IMR-90 (cell line): ENCODE measurements at regions not wholly inside any gene's neighbourhood (a gene's known extent, or its start where the extent isn't known, plus 50 kb on each side); places are given as distances from the start of the nearest gene placed in this dataset.

Source experiments
- ATAC-seq: fragments of 200-7000 bp; cut with Tn5 transposase; 2 replicates; pipeline ENCODE4 v1.9.1; 2020; ENCODE audit warnings: low read depth, mild to moderate bottlenecking, moderate library complexity
- BruUV-seq: library from RNA; stranded (reverse); fragments of 400-500 nt; replicated peaks from 2 replicates; lab custom pipeline; 2021; lab: Mats Ljungman, UMichigan
- CTCF ChIA-PET: fragments of 300-600 bp; formaldehyde crosslinking; extraction: SDS; loops from one replicate; lab custom pipeline; 2021; ENCODE audit warnings: antibody characterized with exemption; lab: Yijun Ruan, JAX
- POLR2A ChIA-PET: fragments of 300-600 bp; sonication (Branson Sonifier 250); formaldehyde crosslinking; loops from one replicate; lab custom pipeline; 2022; ENCODE audit warnings: antibody characterized with exemption; ENCODE audit not compliant: unreplicated experiment; lab: Charles Lee
- DNase-seq: peaks from one replicate; pipeline ENCODE4 v3.0.0; 2013
- H2AFZ ChIP-seq: replicated peaks from 2 replicates; pipeline ENCODE3; 2013; ENCODE audit warnings: low read length, mild to moderate bottlenecking; ENCODE audit not compliant: poor library complexity
- H2AK5ac ChIP-seq: 2 replicates; pipeline ENCODE4 v1.6.1; 2013; ENCODE audit warnings: low read depth, low read length, inconsistent platforms
- H2AK9ac ChIP-seq: replicated peaks from 2 replicates; pipeline ENCODE3; 2013; ENCODE audit warnings: mild to moderate bottlenecking, low read depth, low read length, moderate library complexity; ENCODE audit not compliant: poor library complexity
- H2BK120ac ChIP-seq: 2 replicates; pipeline ENCODE4 v1.6.1; 2013; ENCODE audit warnings: low read depth, low read length, inconsistent platforms
- H2BK15ac ChIP-seq: 3 replicates; pipeline ENCODE4 v1.6.1; 2013; ENCODE audit warnings: low read depth, low read length, inconsistent platforms
- H2BK20ac ChIP-seq: 2 replicates; pipeline ENCODE4 v1.6.1; 2013; ENCODE audit warnings: low read depth, mild to moderate bottlenecking, inconsistent platforms, low read length, moderate library complexity
- H2BK5ac ChIP-seq: 2 replicates; pipeline ENCODE4 v1.6.1; 2013; ENCODE audit warnings: mild to moderate bottlenecking, low read depth, low read length, inconsistent platforms; ENCODE audit not compliant: poor library complexity, severe bottlenecking
- H3K14ac ChIP-seq: replicated peaks from 2 replicates; pipeline ENCODE4 v1.6.1; 2013; ENCODE audit warnings: low read depth, low read length, inconsistent platforms
- H3K18ac ChIP-seq: 2 replicates; pipeline ENCODE4 v1.6.1; 2013; ENCODE audit warnings: low read depth, low read length, control low read depth
- H3K23ac ChIP-seq: 2 replicates; pipeline ENCODE4 v1.6.1; 2013; ENCODE audit warnings: low read depth, low read length, inconsistent platforms
- H3K27ac ChIP-seq: 2 replicates; pipeline ENCODE4 v1.5.1; 2013; ENCODE audit warnings: mild to moderate bottlenecking, control low read depth, low read length; ENCODE audit not compliant: insufficient read depth
- H3K27me3 ChIP-seq: 2 replicates; pipeline ENCODE4 v1.6.1; 2013; ENCODE audit warnings: low read length; ENCODE audit not compliant: control insufficient read depth, insufficient read depth
- H3K36me3 ChIP-seq: 2 replicates; pipeline ENCODE4 v1.6.1; 2013; ENCODE audit warnings: low read length, mixed read lengths; ENCODE audit not compliant: control insufficient read depth, insufficient read depth
- H3K4ac ChIP-seq: 2 replicates; pipeline ENCODE4 v1.6.1; 2013; ENCODE audit warnings: low read depth, low read length, inconsistent platforms
- H3K4me1 ChIP-seq: 2 replicates; pipeline ENCODE4 v1.6.1; 2013; ENCODE audit warnings: low read length, mixed read lengths; ENCODE audit not compliant: control insufficient read depth, insufficient read depth
- H3K4me2 ChIP-seq: 2 replicates; pipeline ENCODE4 v1.6.1; 2013; ENCODE audit warnings: low read depth, mild to moderate bottlenecking, control low read depth, low read length, moderate library complexity
- H3K4me3 ChIP-seq: 2 replicates; pipeline ENCODE4 v1.5.1; 2013; ENCODE audit warnings: low read depth, mild to moderate bottlenecking, control low read depth, low read length, moderate library complexity; ENCODE audit not compliant: insufficient read depth
- H3K56ac ChIP-seq: 2 replicates; pipeline ENCODE4 v1.6.1; 2013; ENCODE audit warnings: low read length, inconsistent platforms; ENCODE audit not compliant: insufficient read depth; ENCODE audit errors: extremely low read depth
- H3K79me1 ChIP-seq, 2 experiments: 2 replicates each; pipeline ENCODE4 v1.6.1; 2013; ENCODE audit warnings: low read length in 2 of 2, inconsistent platforms in 1 of 2, low read depth in 1 of 2
- H3K9ac ChIP-seq: 2 replicates; pipeline ENCODE4 v1.6.1; 2013; ENCODE audit warnings: low read depth, low read length, control low read depth
- H3K9me1 ChIP-seq: 2 replicates; pipeline ENCODE4 v1.6.1; 2013; ENCODE audit warnings: low read length, inconsistent platforms; ENCODE audit not compliant: insufficient read depth
- H3K9me3 ChIP-seq: 2 replicates; pipeline ENCODE4 v1.6.1; 2013; ENCODE audit warnings: low read length; ENCODE audit not compliant: control insufficient read depth, insufficient read depth
- H4K20me1 ChIP-seq: 2 replicates; pipeline ENCODE4 v1.6.1; 2013; ENCODE audit warnings: low read length, inconsistent platforms; ENCODE audit not compliant: insufficient read depth
- H4K5ac ChIP-seq: 2 replicates; pipeline ENCODE4 v1.6.1; 2013; ENCODE audit warnings: mild to moderate bottlenecking, low read depth, low read length, control low read depth
- H4K8ac ChIP-seq, 2 experiments: 2 replicates each; pipeline ENCODE4 v1.6.1; 2013; ENCODE audit warnings: low read depth in 2 of 2, low read length in 2 of 2, control low read depth in 1 of 2, inconsistent platforms in 1 of 2
- H4K91ac ChIP-seq: 2 replicates; pipeline ENCODE4 v1.6.1; 2013; ENCODE audit warnings: low read depth, low read length, inconsistent platforms; ENCODE audit not compliant: insufficient read depth
- BHLHE40 ChIP-seq: fragments of 150-350 bp; IDR thresholded peaks from 2 replicates; pipeline ENCODE4 v1.6.1; 2016; ENCODE audit warnings: mild to moderate bottlenecking, low read depth, low read length
- CEBPB ChIP-seq: IDR thresholded peaks from 2 replicates; pipeline ENCODE4 v1.6.1; 2012; ENCODE audit warnings: low read depth, low read length, improper control_type of control experiment
- CHD1 ChIP-seq: IDR thresholded peaks from 2 replicates; pipeline ENCODE4 v1.6.1; 2012; ENCODE audit warnings: low read depth, low read length, improper control_type of control experiment
- FOS ChIP-seq: fragments of 150-350 bp; IDR thresholded peaks from 2 replicates; pipeline ENCODE4 v1.6.1; 2016; ENCODE audit warnings: low read depth, low read length
- MAFK ChIP-seq: IDR thresholded peaks from 2 replicates; pipeline ENCODE4 v1.6.1; 2012; ENCODE audit warnings: low read depth, low read length, improper control_type of control experiment
- MAZ ChIP-seq: IDR thresholded peaks from 2 replicates; pipeline ENCODE4 v1.6.1; 2012; ENCODE audit warnings: low read depth, mild to moderate bottlenecking, low read length, improper control_type of control experiment, moderate library complexity, borderline replicate concordance
- MXI1 ChIP-seq: IDR thresholded peaks from 2 replicates; pipeline ENCODE4 v1.6.1; 2012; ENCODE audit warnings: low read depth, mild to moderate bottlenecking, low read length, moderate library complexity, borderline replicate concordance
- NFE2L2 ChIP-seq: fragments of 150-350 bp; IDR thresholded peaks from 2 replicates; pipeline ENCODE4 v1.6.1; 2016; ENCODE audit warnings: low read depth, mild to moderate bottlenecking, low read length
- POLR2A ChIP-seq: IDR thresholded peaks from 2 replicates; pipeline ENCODE4 v1.6.1; 2012; ENCODE audit warnings: mild to moderate bottlenecking, low read depth, low read length
- RAD21 ChIP-seq: IDR thresholded peaks from 2 replicates; pipeline ENCODE4 v1.6.1; 2012; ENCODE audit warnings: low read length, improper control_type of control experiment
- RCOR1 ChIP-seq: IDR thresholded peaks from 2 replicates; pipeline ENCODE4 v1.6.1; 2012; ENCODE audit warnings: mild to moderate bottlenecking, low read length, improper control_type of control experiment; ENCODE audit not compliant: insufficient replicate concordance
- RFX5 ChIP-seq: IDR thresholded peaks from 2 replicates; pipeline ENCODE4 v1.8.0; 2012; ENCODE audit warnings: low read depth, mild to moderate bottlenecking, low read length, moderate library complexity
- SMC3 ChIP-seq: fragments of 150-350 bp; IDR thresholded peaks from 2 replicates; pipeline ENCODE4 v1.6.1; 2016; ENCODE audit warnings: low read depth, mild to moderate bottlenecking, antibody characterized with exemption, low read length, moderate library complexity
- USF2 ChIP-seq: fragments of 150-350 bp; IDR thresholded peaks from 2 replicates; pipeline ENCODE4 v1.6.1; 2017; ENCODE audit warnings: mild to moderate bottlenecking, antibody characterized with exemption, low read length, low read depth
- WGBS, 2 experiments: methylation state at CpG; one replicate each; pipeline versions ENCODE4 v1.1.5 to v1.1.7; 2013; ENCODE audit warnings: missing lambda C conversion rate in 2 of 2; ENCODE audit not compliant: insufficient read length in 1 of 2; ENCODE audit errors: extremely low coverage in 2 of 2; 5-methylcytosine and 5-hydroxymethylcytosine counted together
- dilution Hi-C: fragments of 300-500 bp; cut with HindIII; formaldehyde crosslinking; loops from one replicate; pipeline ENCODE4 v1.14.3; 2018; ENCODE audit warnings: low sequenced_read_pairs; ENCODE audit not compliant: unreplicated experiment
- in situ Hi-C: fragments of 300-500 bp; cut with MboI; formaldehyde crosslinking; loops from 3 replicates; pipeline ENCODE4 v1.14.3; 2019; ENCODE audit warnings: low sequenced_read_pairs, inconsistent platforms, mixed read lengths
- intact Hi-C: fragments of 100-400 bp; cut with micrococcal nuclease; formaldehyde crosslinking; loops from 2 replicates; pipeline ENCODE4 v1.10.0; 2022
- TF ChIP-seq, protein P1 (sequence below): fragments of 150-350 bp; IDR thresholded peaks from 2 replicates; pipeline ENCODE4 v1.6.1; 2016; ENCODE audit warnings: low read depth, mild to moderate bottlenecking, low read length, moderate library complexity, borderline replicate concordance
- TF ChIP-seq, protein P2 (sequence below): conservative IDR thresholded peaks from 2 replicates; pipeline ENCODE4 v1.5.1; 2012; ENCODE audit warnings: mild to moderate bottlenecking, low read depth, low read length, improper control_type of control experiment

DNA sequence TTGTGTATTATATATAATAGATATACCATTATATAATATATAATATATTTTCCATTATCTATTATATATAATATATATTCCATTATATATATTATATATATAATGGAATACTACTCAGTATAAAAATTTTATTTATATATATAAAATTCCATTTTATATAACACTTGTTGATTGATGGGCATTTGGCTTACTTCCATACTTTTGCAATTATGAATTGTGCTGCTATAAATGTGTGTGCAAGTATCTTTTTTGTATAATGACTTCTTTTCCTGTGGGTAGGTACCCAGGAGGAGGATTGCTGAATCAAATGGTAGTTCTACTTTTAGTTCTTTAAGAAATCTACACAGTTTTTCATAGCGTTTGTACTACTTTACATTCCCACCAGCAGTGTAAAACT lies 1211.1 kb downstream of the NCAM2 start:
- in situ Hi-C loops, result no loop called here
- H3K4ac ChIP-seq, result no peak overlapping the region
- H3K27me3 ChIP-seq, result no peaks in the 10 kb centered on the region
- H2AK9ac ChIP-seq, result no peak overlapping the region
- no peak overlapping the region for H3K27ac ChIP-seq
- no peak overlapping the region for H2AFZ ChIP-seq
- H4K8ac ChIP-seq, result no peak overlapping the region
- intact Hi-C loops, result no loop called here
- no peak overlapping the region for H2BK120ac ChIP-seq
- no peak overlapping the region for H3K4me3 ChIP-seq
- no peak overlapping the region for H2AK5ac ChIP-seq
- ATAC-seq, result no peak
- H4K5ac ChIP-seq, result no peak overlapping the region
- no peak overlapping the region for H4K91ac ChIP-seq
- WGBS, 2 experiments, result no CpG with 5 or more reads among the region's 1 CpG
- no peak overlapping the region for H3K4me2 ChIP-seq
- no peaks in the 10 kb centered on the region for H3K79me1 ChIP-seq
- no peak overlapping the region for H2BK15ac ChIP-seq
- no peaks in the 10 kb centered on the region for H3K9me1 ChIP-seq
- DNase-seq, result no peak
- H3K9me3 ChIP-seq, result peaks cover 2% of the 10 kb centered on the region
- H3K9ac ChIP-seq, result no peak overlapping the region
- ChIA-PET POLR2A (no interaction called here), CTCF (no interaction called here)
- H3K36me3 ChIP-seq, result no peaks in the 10 kb centered on the region
- H4K20me1 ChIP-seq, result no peaks in the 10 kb centered on the region
- no peak overlapping the region for H3K18ac ChIP-seq
- H3K23ac ChIP-seq, result no peak overlapping the region
- dilution Hi-C loops, result no loop called here
- H2BK5ac ChIP-seq, result no peak overlapping the region
- H2BK20ac ChIP-seq, result no peak overlapping the region
- no peaks in the 10 kb centered on the region for H3K4me1 ChIP-seq
- no peak overlapping the region for H3K56ac ChIP-seq
- BruUV-seq, result no TSS peak
- TF ChIP-seq BHLHE40, result no peak
- TF ChIP-seq, protein P1, sequence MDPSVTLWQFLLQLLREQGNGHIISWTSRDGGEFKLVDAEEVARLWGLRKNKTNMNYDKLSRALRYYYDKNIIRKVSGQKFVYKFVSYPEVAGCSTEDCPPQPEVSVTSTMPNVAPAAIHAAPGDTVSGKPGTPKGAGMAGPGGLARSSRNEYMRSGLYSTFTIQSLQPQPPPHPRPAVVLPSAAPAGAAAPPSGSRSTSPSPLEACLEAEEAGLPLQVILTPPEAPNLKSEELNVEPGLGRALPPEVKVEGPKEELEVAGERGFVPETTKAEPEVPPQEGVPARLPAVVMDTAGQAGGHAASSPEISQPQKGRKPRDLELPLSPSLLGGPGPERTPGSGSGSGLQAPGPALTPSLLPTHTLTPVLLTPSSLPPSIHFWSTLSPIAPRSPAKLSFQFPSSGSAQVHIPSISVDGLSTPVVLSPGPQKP, result no peak
- TF ChIP-seq CHD1, result no peak
- TF ChIP-seq USF2, result no peak
- no peak for TF ChIP-seq MAFK
- no peak for TF ChIP-seq MAZ
- no peak for TF ChIP-seq RCOR1
- TF ChIP-seq FOS, result no peak
- no peak for TF ChIP-seq RAD21
- no peak for TF ChIP-seq CEBPB
- no peak for TF ChIP-seq NFE2L2
- no peak for TF ChIP-seq SMC3
- TF ChIP-seq, protein P2, sequence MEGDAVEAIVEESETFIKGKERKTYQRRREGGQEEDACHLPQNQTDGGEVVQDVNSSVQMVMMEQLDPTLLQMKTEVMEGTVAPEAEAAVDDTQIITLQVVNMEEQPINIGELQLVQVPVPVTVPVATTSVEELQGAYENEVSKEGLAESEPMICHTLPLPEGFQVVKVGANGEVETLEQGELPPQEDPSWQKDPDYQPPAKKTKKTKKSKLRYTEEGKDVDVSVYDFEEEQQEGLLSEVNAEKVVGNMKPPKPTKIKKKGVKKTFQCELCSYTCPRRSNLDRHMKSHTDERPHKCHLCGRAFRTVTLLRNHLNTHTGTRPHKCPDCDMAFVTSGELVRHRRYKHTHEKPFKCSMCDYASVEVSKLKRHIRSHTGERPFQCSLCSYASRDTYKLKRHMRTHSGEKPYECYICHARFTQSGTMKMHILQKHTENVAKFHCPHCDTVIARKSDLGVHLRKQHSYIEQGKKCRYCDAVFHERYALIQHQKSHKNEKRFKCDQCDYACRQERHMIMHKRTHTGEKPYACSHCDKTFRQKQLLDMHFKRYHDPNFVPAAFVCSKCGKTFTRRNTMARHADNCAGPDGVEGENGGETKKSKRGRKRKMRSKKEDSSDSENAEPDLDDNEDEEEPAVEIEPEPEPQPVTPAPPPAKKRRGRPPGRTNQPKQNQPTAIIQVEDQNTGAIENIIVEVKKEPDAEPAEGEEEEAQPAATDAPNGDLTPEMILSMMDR, result no peak
- no peak for TF ChIP-seq POLR2A
- no peak for TF ChIP-seq RFX5
- no peak for TF ChIP-seq MXI1
- no peak overlapping the region for H3K14ac ChIP-seq
